MM.1S (cell line): ENCODE measurements at regions not wholly inside any gene's neighbourhood (a gene's known extent, or its start where the extent isn't known, plus 50 kb on each side); places are given as distances from the start of the nearest gene placed in this dataset.

Source experiments
- DNase-seq: peaks from one replicate; pipeline ENCODE4 v3.0.0-alpha.2; 2015
- H2AFZ ChIP-seq: fragments of 300-600 bp; sonication (generic); 2 replicates; pipeline ENCODE4 v1.6.0; 2016; ENCODE audit warnings: antibody characterized with exemption, low read length
- H3F3A ChIP-seq: fragments of 300-600 bp; sonication (generic); 2 replicates; pipeline ENCODE4 v1.6.1; 2016; ENCODE audit warnings: mild to moderate bottlenecking, antibody characterized with exemption, low read length, moderate library complexity, mixed read lengths; ENCODE audit not compliant: insufficient read depth
- H3K27ac ChIP-seq: fragments of 300-600 bp; sonication (generic); 2 replicates; pipeline ENCODE4 v1.5.1; 2016; ENCODE audit warnings: mild to moderate bottlenecking, low read length
- H3K27me3 ChIP-seq: fragments of 300-600 bp; sonication (generic); replicated peaks from 2 replicates; pipeline ENCODE4 v1.6.0; 2016; ENCODE audit warnings: low read length; ENCODE audit not compliant: insufficient read depth
- H3K36me3 ChIP-seq: fragments of 300-600 bp; sonication (generic); replicated peaks from 2 replicates; pipeline ENCODE4 v1.6.1; 2016; ENCODE audit warnings: mild to moderate bottlenecking, low read length, mixed read lengths; ENCODE audit not compliant: insufficient read depth
- H3K4me1 ChIP-seq: fragments of 300-600 bp; sonication (generic); 2 replicates; pipeline ENCODE4 v1.6.1; 2016; ENCODE audit warnings: low read length, mixed read lengths
- H3K4me2 ChIP-seq: fragments of 300-600 bp; sonication (generic); 2 replicates; pipeline ENCODE4 v1.6.0; 2016; ENCODE audit warnings: low read depth, low read length
- H3K4me3 ChIP-seq: fragments of 300-600 bp; sonication (generic); 2 replicates; pipeline ENCODE4 v1.5.1; 2016; ENCODE audit warnings: low read length, mixed read lengths
- H3K79me2 ChIP-seq: fragments of 300-600 bp; sonication (generic); 2 replicates; pipeline ENCODE4 v1.6.1; 2016; ENCODE audit warnings: mixed run types, low read length, mixed read lengths
- H3K9ac ChIP-seq: fragments of 300-600 bp; sonication (generic); 2 replicates; pipeline ENCODE4 v1.6.1; 2016; ENCODE audit warnings: low read length, mixed read lengths
- H3K9me2 ChIP-seq: fragments of 300-600 bp; sonication (generic); replicated peaks from 2 replicates; pipeline ENCODE4 v1.6.1; 2016; ENCODE audit warnings: mild to moderate bottlenecking, low read length, mixed read lengths; ENCODE audit not compliant: insufficient read depth
- H3K9me3 ChIP-seq: fragments of 300-600 bp; sonication (generic); replicated peaks from 2 replicates; pipeline ENCODE4 v1.6.1; 2016; ENCODE audit warnings: mild to moderate bottlenecking, low read length, mixed read lengths; ENCODE audit not compliant: insufficient read depth
- H4K20me1 ChIP-seq: fragments of 300-600 bp; sonication (generic); 2 replicates; pipeline ENCODE4 v1.6.1; 2016; ENCODE audit warnings: mild to moderate bottlenecking, low read length, moderate library complexity, mixed read lengths; ENCODE audit not compliant: insufficient read depth
- CTCF ChIP-seq: fragments of 300-600 bp; sonication (generic); IDR thresholded peaks from 2 replicates; pipeline ENCODE4 v1.5.1; 2016; ENCODE audit warnings: antibody characterized with exemption, low read length, mixed read lengths
- EZH2 ChIP-seq: fragments of 300-600 bp; sonication (generic); optimal IDR thresholded peaks from 2 replicates; pipeline ENCODE3; 2017; ENCODE audit warnings: low read depth, mild to moderate bottlenecking, antibody characterized with exemption, low read length, mixed read lengths
- EZH2phosphoT487 ChIP-seq: fragments of 300-600 bp; sonication (generic); IDR thresholded peaks from 2 replicates; pipeline ENCODE4 v1.6.1; 2018; ENCODE audit warnings: antibody characterized with exemption, low read length

- no peak overlapping the region for H3K4me2 ChIP-seq
- H3K9ac ChIP-seq, result no peak overlapping the region
- no peaks in the 10 kb centered on the region for H3K79me2 ChIP-seq
- 0 out of 2 replicates have a peak, but pooled peaks cover 3% of the 10 kb centered on the region for H3K4me1 ChIP-seq
- H3K27me3 ChIP-seq, result no peaks in the 10 kb centered on the region
- TF ChIP-seq EZH2 (no peak), CTCF (no peak), EZH2phosphoT487 (no peak)
- H3F3A ChIP-seq, result no peaks in the 10 kb centered on the region
- H3K36me3 ChIP-seq, result no peaks in the 10 kb centered on the region
- peak; percentile 19 for DNase-seq
- H4K20me1 ChIP-seq, result no peaks in the 10 kb centered on the region
- no peaks in the 10 kb centered on the region for H3K9me3 ChIP-seq
- no peaks in the 10 kb centered on the region for H3K9me2 ChIP-seq
- H3K4me3 ChIP-seq, result no peak overlapping the region
- no peak overlapping the region for H2AFZ ChIP-seq
- no peak overlapping the region for H3K27ac ChIP-seq
These were observed 418.1 kb downstream of the LRIG3 start for GRCh38 chr12:58502226-58502625.

DNA sequence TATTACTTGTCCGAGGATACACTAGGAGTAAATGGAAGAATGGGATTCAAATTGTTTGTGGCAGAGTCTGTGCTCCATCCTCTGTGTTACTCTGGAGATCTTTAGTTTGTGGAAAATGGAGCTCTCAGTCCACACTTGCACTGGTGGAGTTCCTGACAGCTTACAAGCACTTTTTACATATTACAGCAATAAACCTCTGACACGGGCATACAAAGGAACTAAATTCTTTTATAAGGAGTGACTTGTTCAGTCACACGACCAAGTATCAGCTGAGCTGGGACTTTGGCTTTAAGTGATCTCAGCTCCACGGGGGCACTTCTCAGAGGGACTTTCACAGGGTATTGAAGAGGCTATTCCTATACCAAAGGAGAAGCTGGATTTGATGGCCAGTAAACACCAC lies 417.5 kb downstream of the LRIG3 start:
- H3K27me3 ChIP-seq, result no peaks in the 10 kb centered on the region
- no peak overlapping the region for H3K9ac ChIP-seq
- TF ChIP-seq CTCF (no peak), EZH2phosphoT487 (no peak), EZH2 (no peak)
- no peak overlapping the region for H3K4me3 ChIP-seq
- H3K79me2 ChIP-seq, result no peaks in the 10 kb centered on the region
- no peaks in the 10 kb centered on the region for H3F3A ChIP-seq
- no peaks in the 10 kb centered on the region for H3K9me2 ChIP-seq
- H3K4me2 ChIP-seq, result no peak overlapping the region
- no peak overlapping the region for H2AFZ ChIP-seq
- H3K36me3 ChIP-seq, result no peaks in the 10 kb centered on the region
- no peak overlapping the region for H3K27ac ChIP-seq
- no peaks in the 10 kb centered on the region for H4K20me1 ChIP-seq
- H3K9me3 ChIP-seq, result no peaks in the 10 kb centered on the region
- DNase-seq, result no peak
- 0 out of 2 replicates have a peak, but pooled peaks cover 3% of the 10 kb centered on the region for H3K4me1 ChIP-seq

DNA sequence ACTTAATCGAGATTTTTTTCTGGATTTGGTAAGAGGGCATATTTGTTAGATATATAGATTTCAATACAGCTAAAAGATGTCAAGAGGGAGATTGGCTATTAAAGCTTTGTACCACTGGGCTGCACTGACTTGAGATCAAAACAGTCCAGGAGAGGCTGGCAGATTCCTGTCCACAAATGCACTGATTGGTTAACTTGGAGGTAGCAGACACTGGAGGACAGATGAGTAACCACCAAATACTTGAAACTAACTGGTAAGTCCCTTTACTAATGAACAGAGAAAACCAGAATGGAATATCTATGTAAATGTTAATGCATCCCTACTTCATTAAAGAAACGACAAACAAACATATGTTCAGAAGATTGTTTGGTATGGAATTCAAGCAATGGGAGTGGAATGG lies 416.6 kb downstream of the LRIG3 start:
- no peak for DNase-seq
- Histone ChIP-seq H3K4me1 (0 out of 2 replicates have a peak, but pooled peaks cover 3% of the 10 kb centered on the region), H3K27ac (no peak overlapping the region), H2AFZ (no peak overlapping the region), H3K9ac (no peak overlapping the region), H3K27me3 (no peaks in the 10 kb centered on the region), H3K4me3 (no peak overlapping the region), H3K79me2 (no peaks in the 10 kb centered on the region), H3K4me2 (no peak overlapping the region), H3F3A (no peaks in the 10 kb centered on the region), H3K9me2 (no peaks in the 10 kb centered on the region), H3K36me3 (no peaks in the 10 kb centered on the region), H4K20me1 (no peaks in the 10 kb centered on the region), H3K9me3 (no peaks in the 10 kb centered on the region)
- TF ChIP-seq EZH2 (no peak), CTCF (no peak), EZH2phosphoT487 (no peak)
